ENCODE measurements at regions not wholly inside any gene's neighbourhood (a gene's known extent, or its start where the extent isn't known, plus 50 kb on each side); places are given as distances from the start of the nearest gene placed in this dataset.

GRCh38 chr9:108186642-108187395, 669.0 kb downstream of the ACTL7B start:
- no peak for TF ChIP-seq POLR2A (IDR thresholded peaks at IDR 0.05; ENCODE audit: low read depth, low read length)
- no peak for TF ChIP-seq CTCF (IDR thresholded peaks at IDR 0.05; ENCODE audit: extremely low read depth in 1 of 2, insufficient read depth in 1 of 2, low read depth in 1 of 2, low read length in 2 of 2)
- no peak for TF ChIP-seq EZH2 (IDR thresholded peaks at IDR 0.05; ENCODE audit: borderline replicate concordance, low read depth, low read length, severe bottlenecking)
- TF ChIP-seq MAX (IDR thresholded peaks at IDR 0.05; ENCODE audit: insufficient read depth, insufficient read length), result no peak
- TF ChIP-seq POLR2AphosphoS5 (IDR thresholded peaks at IDR 0.05; ENCODE audit: insufficient read depth, low read depth, low read length), result no peak
- TF ChIP-seq FOS (IDR thresholded peaks at IDR 0.05; ENCODE audit: borderline replicate concordance, insufficient read depth, low read length), result no peak
- no peak for TF ChIP-seq JUN (IDR thresholded peaks at IDR 0.05; ENCODE audit: borderline replicate concordance, insufficient read depth, insufficient read length, low read depth)
- no peak for TF ChIP-seq MYC (IDR thresholded peaks at IDR 0.05; ENCODE audit: low read depth, low read length)
- TF ChIP-seq GATA2 (IDR thresholded peaks at IDR 0.05; ENCODE audit: insufficient read depth, insufficient read length, low read depth, low read length), result no peak

Data from endothelial cell of umbilical vein (primary cell).